Ishikawa (cell line): ENCODE measurements at regions not wholly inside any gene's neighbourhood (a gene's known extent, or its start where the extent isn't known, plus 50 kb on each side); places are given as distances from the start of the nearest gene placed in this dataset.

Experiments used
- CEBPB ChIP-seq: IDR thresholded peaks from 2 replicates; pipeline ENCODE4 v1.6.1; 2012
- CREB1 ChIP-seq: IDR thresholded peaks from 2 replicates; pipeline ENCODE4 v1.6.1; 2012; ENCODE audit warnings: low read depth
- EGR1 ChIP-seq: IDR thresholded peaks from 2 replicates; pipeline ENCODE4 v1.6.1; 2012
- EP300 ChIP-seq: IDR thresholded peaks from 2 replicates; pipeline ENCODE4 v1.6.1; 2012; ENCODE audit warnings: borderline replicate concordance
- FOXM1 ChIP-seq: IDR thresholded peaks from 2 replicates; pipeline ENCODE4 v1.6.1; 2012; ENCODE audit warnings: low read depth, borderline replicate concordance
- MAX ChIP-seq: IDR thresholded peaks from 2 replicates; pipeline ENCODE4 v1.6.1; 2012
- NFIC ChIP-seq: IDR thresholded peaks from 2 replicates; pipeline ENCODE4 v1.6.1; 2012
- RAD21 ChIP-seq: IDR thresholded peaks from 2 replicates; pipeline ENCODE4 v1.6.1; 2012; ENCODE audit warnings: low read depth
- REST ChIP-seq: IDR thresholded peaks from 2 replicates; pipeline ENCODE4 v1.6.1; 2012; ENCODE audit warnings: low read depth, mild to moderate bottlenecking
- TAF1 ChIP-seq: IDR thresholded peaks from 2 replicates; pipeline ENCODE4 v1.6.1; 2012; ENCODE audit warnings: low read depth, mild to moderate bottlenecking
- TCF12 ChIP-seq: IDR thresholded peaks from 2 replicates; pipeline ENCODE4 v1.6.1; 2012; ENCODE audit warnings: low read depth
- TEAD4 ChIP-seq: IDR thresholded peaks from 2 replicates; pipeline ENCODE4 v1.6.1; 2012
- USF1 ChIP-seq: IDR thresholded peaks from 2 replicates; pipeline ENCODE4 v1.6.1; 2012
- YY1 ChIP-seq: IDR thresholded peaks from 2 replicates; pipeline ENCODE4 v1.6.1; 2012; ENCODE audit warnings: low read depth
- ZBTB7A ChIP-seq: IDR thresholded peaks from 2 replicates; pipeline ENCODE4 v1.6.1; 2012; ENCODE audit warnings: low read depth

- TF ChIP-seq NFIC = no peak
- no peak for TF ChIP-seq TAF1
- no peak for TF ChIP-seq FOXM1
- no peak for TF ChIP-seq MAX
- no peak for TF ChIP-seq EP300
- no peak for TF ChIP-seq ZBTB7A
- no peak for TF ChIP-seq TCF12
- no peak for TF ChIP-seq YY1
Measured at GRCh38 chr2:52210611-52211010, 1178.7 kb upstream of the NRXN1 start.

GRCh38 chr2:52210161-52210560 is 1178.2 kb upstream of the NRXN1 start:
- TF ChIP-seq REST (no peak), YY1 (no peak), USF1 (no peak), EGR1 (no peak), TEAD4 (no peak), NFIC (no peak)

GRCh38 chr2:52194342-52194741 is 1162.4 kb upstream of the NRXN1 start:
- TF ChIP-seq TCF12 (no peak), RAD21 (no peak), NFIC (no peak)

GRCh38 chr2:52193804-52194203 is 1161.9 kb upstream of the NRXN1 start:
- no peak for TF ChIP-seq CREB1
- TF ChIP-seq EGR1 = no peak
- no peak for TF ChIP-seq USF1
- no peak for TF ChIP-seq CEBPB
- TF ChIP-seq ZBTB7A = no peak
- TF ChIP-seq YY1 = no peak
- no peak for TF ChIP-seq MAX
- no peak for TF ChIP-seq REST
- no peak for TF ChIP-seq NFIC
- TF ChIP-seq TEAD4 = no peak
- no peak for TF ChIP-seq TAF1
- TF ChIP-seq RAD21 = no peak
- no peak for TF ChIP-seq EP300
- no peak for TF ChIP-seq FOXM1
- TF ChIP-seq TCF12 = no peak

- no peak for TF ChIP-seq NFIC
Measured at GRCh38 chr2:52192656-52193055, 1160.7 kb upstream of the NRXN1 start.

- TF ChIP-seq REST = no peak
- TF ChIP-seq YY1 = no peak
- no peak for TF ChIP-seq RAD21
- no peak for TF ChIP-seq USF1
- TF ChIP-seq CREB1 = no peak
- no peak for TF ChIP-seq NFIC
- no peak for TF ChIP-seq TCF12
- TF ChIP-seq ZBTB7A = no peak
- no peak for TF ChIP-seq TAF1
- TF ChIP-seq FOXM1 = no peak
- TF ChIP-seq TEAD4 = no peak
- no peak for TF ChIP-seq CEBPB
- no peak for TF ChIP-seq EGR1
- TF ChIP-seq EP300 = no peak
- no peak for TF ChIP-seq MAX
Measured at GRCh38 chr2:52181080-52181479, 1149.1 kb upstream of the NRXN1 start.
